PC-9 (cell line): ENCODE measurements at regions not wholly inside any gene's neighbourhood (a gene's known extent, or its start where the extent isn't known, plus 50 kb on each side); places are given as distances from the start of the nearest gene placed in this dataset.

Experiments used
- BruUV-seq: library from RNA; stranded (reverse); fragments of 400-500 nt; replicated peaks from 2 replicates; lab custom pipeline; 2021; lab: Mats Ljungman, UMichigan
- CTCF ChIA-PET: fragments of 300-600 bp; sonication (Branson Sonifier 250); formaldehyde crosslinking; loops from one replicate; lab custom pipeline; 2022; ENCODE audit warnings: antibody characterized with exemption; lab: Charles Lee
- POLR2A ChIA-PET: fragments of 300-600 bp; sonication (Branson Sonifier 250); formaldehyde crosslinking; loops from one replicate; lab custom pipeline; 2022; ENCODE audit warnings: antibody characterized with exemption; ENCODE audit not compliant: unreplicated experiment; lab: Charles Lee
- DNase-seq, 2 experiments: peaks; one replicate each; pipeline versions ENCODE4 v3.0.0 to v3.0.0-alpha.2; 2015 to 2022; ENCODE audit warnings: mixed read lengths in 1 of 2
- H2AFZ ChIP-seq: fragments of 200-600 bp; sonication (generic); 2 replicates; pipeline ENCODE4 v1.8.1; 2017; ENCODE audit warnings: antibody characterized with exemption
- H3F3A ChIP-seq: fragments of 200-600 bp; sonication (generic); 2 replicates; pipeline ENCODE4 v1.8.1; 2017; ENCODE audit warnings: antibody characterized with exemption, mild to moderate bottlenecking, low read depth; ENCODE audit not compliant: insufficient read depth
- H3K27ac ChIP-seq: fragments of 200-600 bp; sonication (generic); 2 replicates; pipeline ENCODE4 v1.6.1; 2016; ENCODE audit warnings: mixed run types
- H3K27me3 ChIP-seq: fragments of 200-600 bp; sonication (generic); 2 replicates; pipeline ENCODE4 v1.6.1; 2016; ENCODE audit warnings: low read depth, mixed run types; ENCODE audit not compliant: insufficient read depth
- H3K36me3 ChIP-seq: fragments of 200-600 bp; sonication (generic); 2 replicates; pipeline ENCODE4 v1.6.1; 2016; ENCODE audit warnings: low read depth, mixed run types
- H3K4me1 ChIP-seq: fragments of 200-600 bp; sonication (generic); replicated peaks from 2 replicates; pipeline ENCODE4 v1.6.1; 2016; ENCODE audit warnings: mixed run types; ENCODE audit not compliant: insufficient read depth
- H3K4me2 ChIP-seq: fragments of 200-600 bp; sonication (generic); 2 replicates; pipeline ENCODE4 v1.6.1; 2017; ENCODE audit warnings: mixed run types
- H3K4me3 ChIP-seq: fragments of 200-600 bp; sonication (generic); 2 replicates; pipeline ENCODE4 v1.6.1; 2016; ENCODE audit warnings: mixed run types
- H3K79me2 ChIP-seq: fragments of 200-600 bp; sonication (generic); 2 replicates; pipeline ENCODE4 v1.6.1; 2017; ENCODE audit warnings: low read depth, mixed run types
- H3K9me2 ChIP-seq: fragments of 200-600 bp; sonication (generic); 2 replicates; pipeline ENCODE4 v1.8.1; 2017; ENCODE audit warnings: mild to moderate bottlenecking; ENCODE audit not compliant: insufficient read depth
- H3K9me3 ChIP-seq: fragments of 200-600 bp; sonication (generic); 2 replicates; pipeline ENCODE4 v1.8.1; 2016; ENCODE audit warnings: low read depth; ENCODE audit not compliant: insufficient read depth
- H4K20me1 ChIP-seq: fragments of 200-600 bp; sonication (generic); 2 replicates; pipeline ENCODE4 v1.8.1; 2017; ENCODE audit not compliant: insufficient read depth
- CTCF ChIP-seq: fragments of 200-600 bp; sonication (generic); conservative IDR thresholded peaks from 2 replicates; pipeline ENCODE4 v1.6.1; 2017; ENCODE audit warnings: mixed run types, antibody characterized with exemption, mild to moderate bottlenecking, moderate library complexity
- EZH2 ChIP-seq: fragments of 200-600 bp; sonication (generic); IDR thresholded peaks from 2 replicates; pipeline ENCODE4 v1.8.0; 2017; ENCODE audit warnings: antibody characterized with exemption, low read depth
- intact Hi-C: fragments of 100-400 bp; cut with micrococcal nuclease; formaldehyde crosslinking; loops from one replicate; pipeline ENCODE4 v1.10.0; 2022; ENCODE audit not compliant: unreplicated experiment

GRCh38 chr5:115072266-115073064 lies 97.2 kb downstream of the TRIM36 start:
- POLR2A ChIA-PET: no interaction called here
- Histone ChIP-seq H3K27ac (no peak overlapping the region), H3F3A (no peaks in the 10 kb centered on the region), H2AFZ (no peak overlapping the region), H3K4me3 (no peak overlapping the region), H4K20me1 (no peaks in the 10 kb centered on the region), H3K4me1 (no peaks in the 10 kb centered on the region), H3K36me3 (no peaks in the 10 kb centered on the region), H3K27me3 (no peaks in the 10 kb centered on the region), H3K79me2 (no peaks in the 10 kb centered on the region), H3K9me3 (no peaks in the 10 kb centered on the region), H3K4me2 (no peak overlapping the region), H3K9me2 (no peaks in the 10 kb centered on the region)
- DNase-seq: no peak
- CTCF ChIA-PET: no interaction called here
- BruUV-seq: no TSS peak
- intact Hi-C loops: no loop called here
- no peak for TF ChIP-seq EZH2
- TF ChIP-seq CTCF: no peak

GRCh38 chr5:115070737-115071136 lies 99.0 kb downstream of the TRIM36 start:
- ChIA-PET POLR2A (no interaction called here), CTCF (no interaction called here)
- no peak overlapping the region for H3K27ac ChIP-seq
- no peak overlapping the region for H3K4me2 ChIP-seq
- TF ChIP-seq EZH2 (no peak), CTCF (no peak)
- no peaks in the 10 kb centered on the region for H3K9me3 ChIP-seq
- H4K20me1 ChIP-seq: no peaks in the 10 kb centered on the region
- no peaks in the 10 kb centered on the region for H3K4me1 ChIP-seq
- H3K79me2 ChIP-seq: no peaks in the 10 kb centered on the region
- H3K36me3 ChIP-seq: no peaks in the 10 kb centered on the region
- no peak for DNase-seq
- H3K4me3 ChIP-seq: no peak overlapping the region
- no peaks in the 10 kb centered on the region for H3F3A ChIP-seq
- H2AFZ ChIP-seq: no peak overlapping the region
- no TSS peak for BruUV-seq
- no peaks in the 10 kb centered on the region for H3K9me2 ChIP-seq
- intact Hi-C loops: no loop called here
- no peaks in the 10 kb centered on the region for H3K27me3 ChIP-seq

DNA sequence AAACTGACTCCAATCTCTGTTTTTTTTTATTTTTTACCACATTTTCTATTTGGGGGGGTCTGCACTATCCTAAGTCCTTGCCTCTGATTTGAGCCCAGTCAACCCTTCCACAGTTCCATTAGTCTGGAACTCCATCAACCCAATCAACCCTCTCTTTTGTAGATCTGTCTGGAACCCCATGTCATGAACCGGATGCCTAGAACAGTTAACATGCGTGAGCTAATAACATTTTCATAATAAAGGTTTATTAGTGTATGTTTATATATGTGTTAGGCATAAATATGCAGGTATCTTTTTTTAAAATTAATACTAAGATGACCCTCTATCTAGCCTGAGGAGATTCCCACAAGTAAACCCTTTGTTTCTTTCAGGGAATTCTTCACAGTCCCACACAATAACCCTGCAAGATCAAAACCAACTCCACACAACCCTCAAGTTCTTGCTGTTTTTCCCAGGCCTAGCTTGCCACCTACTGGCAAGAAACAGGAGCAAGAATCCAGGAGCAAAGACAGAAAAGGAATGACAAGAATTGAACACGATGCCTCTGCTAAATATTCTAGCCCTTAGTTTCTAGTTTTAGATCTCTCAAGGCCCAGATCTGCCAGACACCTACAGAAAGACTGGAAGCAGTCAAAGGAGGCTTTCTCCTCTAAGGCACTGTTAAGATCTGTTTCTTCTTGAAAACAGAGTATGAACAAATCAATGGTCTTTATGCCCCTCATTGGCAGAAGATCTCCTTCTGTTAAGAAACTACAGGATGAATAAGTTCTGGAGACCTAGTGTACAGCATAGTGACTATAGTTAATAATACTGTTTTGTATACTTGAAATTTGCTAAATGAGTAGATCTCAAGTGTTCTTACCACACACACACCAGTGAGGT lies 100.4 kb downstream of the TRIM36 start:
- CTCF ChIA-PET: no interaction called here
- intact Hi-C loops: no loop called here
- no peaks in the 10 kb centered on the region for H3K79me2 ChIP-seq
- H2AFZ ChIP-seq: peak overlapping the region; percentile 86; the same call in 1 of the 2 replicates
- no peaks in the 10 kb centered on the region for H3K9me3 ChIP-seq
- H3K36me3 ChIP-seq: no peaks in the 10 kb centered on the region
- no TSS peak for BruUV-seq
- H4K20me1 ChIP-seq: no peaks in the 10 kb centered on the region
- no peaks in the 10 kb centered on the region for H3K27me3 ChIP-seq
- peak; percentile 75 for TF ChIP-seq CTCF
- no peak for TF ChIP-seq EZH2
- POLR2A ChIA-PET: no interaction called here
- no peak overlapping the region for H3K27ac ChIP-seq
- no peaks in the 10 kb centered on the region for H3F3A ChIP-seq
- peak in 1 of 2 experiments; percentile 11 for DNase-seq
- H3K4me2 ChIP-seq: peak overlapping the region; percentile 64; the same call in 1 of the 2 replicates
- H3K4me3 ChIP-seq: peak overlapping the region; percentile 49; the same call in 1 of the 2 replicates
- H3K4me1 ChIP-seq: no peaks in the 10 kb centered on the region
- no peaks in the 10 kb centered on the region for H3K9me2 ChIP-seq
